G401 (cell line): ENCODE measurements at regions not wholly inside any gene's neighbourhood (a gene's known extent, or its start where the extent isn't known, plus 50 kb on each side); places are given as distances from the start of the nearest gene placed in this dataset.
"Not testable (repeated sequence)": the region's sequence is repeated elsewhere in the genome, so short reads cannot be mapped to it uniquely, and the experiment has no call there.

ENCODE experiments used
- DNase-seq: peaks from one replicate; pipeline ENCODE4 v3.0.0-alpha.2; 2015; ENCODE audit warnings: low spot score
- in situ Hi-C: cut with HindIII; loops from 2 replicates; pipeline ENCODE4 v1.10.0; 2016; ENCODE audit warnings: low sequenced_read_pairs, mixed read lengths

DNA sequence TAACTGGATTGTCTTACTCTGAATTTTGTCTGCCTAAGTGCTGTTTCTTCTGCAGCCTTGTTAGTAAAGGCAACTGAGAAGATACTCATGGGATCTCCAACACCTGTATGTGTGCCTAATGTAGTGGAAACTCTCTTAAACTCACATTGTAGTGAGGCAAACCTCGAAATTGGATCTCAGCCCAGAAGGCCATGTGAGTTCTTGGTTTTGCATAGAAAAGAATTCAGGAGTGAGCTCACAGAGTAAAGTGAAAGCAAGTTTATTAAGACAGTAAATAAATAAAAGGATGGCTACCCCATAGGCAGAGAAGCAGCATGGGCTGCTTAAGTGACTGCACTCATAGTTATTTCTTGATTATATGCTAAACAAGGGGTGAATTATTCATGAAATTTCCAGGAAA, 1344.7 kb downstream of the NCAM2 start:
- no peak for DNase-seq
- in situ Hi-C loops, result no loop called here

- no peak for DNase-seq
- in situ Hi-C loops, result no loop called here
Measured at GRCh38 chr21:22343303-22343702, 1345.1 kb downstream of the NCAM2 start.

- DNase-seq, result no peak
- in situ Hi-C loops, result no loop called here
Measured at GRCh38 chr21:22343721-22344120, 1345.5 kb downstream of the NCAM2 start.

DNA sequence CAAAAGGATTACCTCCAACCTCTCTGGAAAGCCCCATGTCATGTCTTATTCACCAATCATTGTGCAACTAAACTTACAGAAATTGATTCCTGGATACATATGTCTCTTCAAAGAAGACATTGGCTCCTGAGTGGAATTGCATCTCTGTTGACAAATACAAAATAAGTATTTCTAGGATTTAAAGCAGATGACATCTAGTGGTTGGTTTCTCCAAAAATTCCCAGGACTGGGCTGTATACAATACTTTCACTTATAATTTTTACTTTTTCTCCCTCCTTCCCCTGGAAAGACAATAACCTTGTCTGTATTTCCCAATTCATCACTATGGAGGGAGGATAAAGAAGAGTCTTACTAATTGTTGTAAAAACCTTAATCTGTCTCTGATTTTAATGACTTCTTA, 1347.4 kb downstream of the NCAM2 start:
- in situ Hi-C loops, result no loop called here
- DNase-seq, result no peak

DNA sequence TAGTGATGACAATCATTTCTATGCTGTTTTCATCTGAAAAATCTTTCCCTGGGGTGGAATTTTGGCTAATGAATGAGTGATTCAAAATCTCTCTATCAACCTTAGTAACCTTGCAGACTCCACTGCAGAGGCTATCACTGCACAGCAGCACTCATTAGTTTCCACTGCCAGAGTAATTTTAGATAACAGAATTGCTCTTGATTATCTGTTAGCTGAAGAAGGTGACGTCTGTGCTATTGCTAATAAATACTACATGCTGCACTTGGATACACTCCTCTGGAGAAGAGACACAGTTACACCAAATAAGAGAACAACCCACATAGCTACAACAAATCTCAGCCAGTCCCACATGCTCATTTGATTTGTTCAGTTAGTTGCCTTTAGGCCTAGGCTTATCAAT, 1348.4 kb downstream of the NCAM2 start:
- DNase-seq, result no peak
- in situ Hi-C loops, result no loop called here

- DNase-seq, result no peak
- in situ Hi-C loops, result no loop called here
Measured at GRCh38 chr21:22351076-22351475, 1352.9 kb downstream of the NCAM2 start.

- in situ Hi-C loops, result no loop called here
Measured at GRCh38 chr21:22352088-22352487, 1353.9 kb downstream of the NCAM2 start.

DNA sequence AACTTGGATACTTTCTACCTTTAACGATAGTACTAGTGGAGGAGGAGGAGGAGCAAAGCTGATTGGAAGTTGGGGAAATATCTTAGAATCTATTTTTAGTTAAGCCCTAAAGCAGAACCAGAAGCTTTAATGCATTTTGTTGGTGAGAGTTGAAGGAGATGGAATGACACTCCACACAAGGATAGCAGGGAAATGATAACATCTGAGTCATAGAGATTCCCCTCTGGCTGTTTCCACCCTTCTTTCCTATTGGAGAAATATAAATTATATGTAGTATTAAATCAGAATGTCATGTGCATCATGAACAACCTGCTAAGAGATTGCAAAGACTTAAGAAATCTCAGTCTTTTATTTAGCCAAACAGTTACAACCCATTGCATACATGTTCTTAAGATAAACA, 1357.7 kb downstream of the NCAM2 start:
- DNase-seq, result no peak
- in situ Hi-C loops, result no loop called here

More at GRCh38 chr21:22352088-22352487, 1353.9 kb downstream of the NCAM2 start:
- DNase-seq, result no peak

GRCh38 chr21:22356663-22357062, 1358.5 kb downstream of the NCAM2 start:
- no peak for DNase-seq
- in situ Hi-C loops, result no loop called here

DNA sequence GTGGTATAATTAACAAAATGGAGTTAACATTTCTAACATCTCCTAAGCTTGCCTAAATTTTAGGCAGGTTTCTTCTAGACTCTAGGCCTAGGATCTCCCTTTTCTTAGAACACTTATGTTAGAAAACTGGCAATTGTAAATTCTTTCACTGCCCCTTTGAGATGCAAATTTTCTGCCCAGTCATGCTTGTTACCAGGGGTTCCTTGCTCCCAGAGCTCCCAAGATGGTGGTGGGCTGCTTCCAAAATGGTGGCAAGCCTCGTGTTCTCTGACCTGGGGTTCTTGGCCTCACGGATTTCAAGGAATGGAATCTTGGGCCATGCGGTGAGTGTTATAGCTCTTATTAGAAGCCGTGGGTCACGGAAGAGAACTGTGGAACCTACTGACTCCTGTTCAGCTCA, 1361.4 kb downstream of the NCAM2 start:
- DNase-seq, in situ Hi-C loops: not testable (repeated sequence)

DNA sequence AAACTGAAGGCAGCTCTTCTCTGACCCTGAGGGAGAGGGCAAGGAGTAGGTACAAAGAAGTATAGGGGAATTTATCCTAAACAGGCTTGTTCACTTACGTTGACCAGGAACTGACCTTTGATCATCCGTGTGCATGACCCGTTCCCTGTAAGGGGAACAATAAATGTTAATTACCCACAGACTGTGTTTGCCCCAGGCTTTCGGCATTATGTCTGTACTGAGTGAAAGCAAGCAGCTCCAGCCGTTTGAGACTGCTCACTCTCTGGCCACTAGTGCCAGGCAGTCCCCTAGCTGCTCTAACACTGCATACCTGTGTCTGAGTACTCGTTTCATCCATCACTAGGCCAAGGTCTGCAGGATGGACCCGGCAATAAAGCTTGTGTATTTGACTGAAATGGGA, 1365.3 kb downstream of the NCAM2 start:
- no peak for DNase-seq
- in situ Hi-C loops, result no loop called here

DNA sequence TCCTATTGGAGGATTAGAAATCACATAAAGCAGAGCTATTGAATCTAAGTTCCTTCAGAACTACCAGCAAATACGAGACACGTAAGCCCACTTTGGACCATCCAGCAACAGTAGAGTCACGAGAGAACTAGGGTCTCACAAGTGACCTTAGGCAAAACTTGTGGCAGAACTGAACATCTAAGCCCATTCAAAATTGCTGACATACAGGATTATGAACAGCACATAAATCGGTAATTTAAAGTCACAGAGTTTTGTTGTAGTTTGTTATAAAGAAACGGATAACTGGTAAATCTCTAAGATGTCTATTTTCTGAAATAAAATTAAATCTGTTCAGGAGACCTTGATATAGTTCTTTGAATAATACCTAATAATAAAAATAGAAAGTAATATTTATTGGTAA, 1366.0 kb downstream of the NCAM2 start:
- DNase-seq, result no peak
- in situ Hi-C loops, result no loop called here

DNA sequence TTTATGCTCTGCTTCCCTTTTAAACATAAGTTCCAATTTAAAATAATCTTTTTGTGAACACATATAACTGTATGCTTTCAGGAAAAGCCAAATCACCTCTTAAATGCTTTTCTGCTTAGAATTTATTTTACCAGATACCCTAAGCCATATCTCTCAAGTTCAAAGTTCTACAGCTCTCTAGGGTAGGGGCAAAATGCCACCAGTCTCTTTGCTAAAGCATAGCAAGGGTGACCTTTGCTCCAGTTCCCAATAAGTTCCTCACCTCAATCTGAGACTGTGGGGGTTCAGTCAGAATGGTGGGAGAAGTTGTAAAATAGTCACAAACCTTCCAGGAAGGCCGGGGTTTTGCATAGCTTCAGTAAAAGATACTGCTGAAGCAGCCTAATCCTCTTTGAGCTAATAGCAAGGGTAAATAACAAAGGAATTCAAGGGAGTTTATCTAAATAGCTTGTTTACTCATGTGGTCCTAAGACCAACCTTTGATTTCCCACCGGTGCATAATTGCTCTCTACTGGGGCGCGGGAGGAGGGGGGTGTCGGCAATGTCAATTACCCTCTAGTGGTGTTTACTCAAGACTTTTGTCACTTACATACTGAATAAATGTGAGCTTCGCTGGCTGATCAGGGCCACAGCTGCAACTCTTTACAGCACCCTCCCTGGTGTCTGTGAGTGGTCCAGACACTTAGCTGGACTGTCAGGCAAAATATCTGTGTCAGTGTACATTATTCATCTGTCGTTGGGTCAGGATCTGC, 1376.2 kb downstream of the NCAM2 start:
- no peak for DNase-seq
- in situ Hi-C loops, result no loop called here

GRCh38 chr21:22377795-22378194, 1379.6 kb downstream of the NCAM2 start:
- in situ Hi-C loops, DNase-seq: not testable (repeated sequence)

GRCh38 chr21:22393324-22393723, 1395.1 kb downstream of the NCAM2 start:
- in situ Hi-C loops, result no loop called here
- DNase-seq, result no peak

- in situ Hi-C loops, result no loop called here
- no peak for DNase-seq
Measured at GRCh38 chr21:22395965-22396364, 1397.8 kb downstream of the NCAM2 start.

DNA sequence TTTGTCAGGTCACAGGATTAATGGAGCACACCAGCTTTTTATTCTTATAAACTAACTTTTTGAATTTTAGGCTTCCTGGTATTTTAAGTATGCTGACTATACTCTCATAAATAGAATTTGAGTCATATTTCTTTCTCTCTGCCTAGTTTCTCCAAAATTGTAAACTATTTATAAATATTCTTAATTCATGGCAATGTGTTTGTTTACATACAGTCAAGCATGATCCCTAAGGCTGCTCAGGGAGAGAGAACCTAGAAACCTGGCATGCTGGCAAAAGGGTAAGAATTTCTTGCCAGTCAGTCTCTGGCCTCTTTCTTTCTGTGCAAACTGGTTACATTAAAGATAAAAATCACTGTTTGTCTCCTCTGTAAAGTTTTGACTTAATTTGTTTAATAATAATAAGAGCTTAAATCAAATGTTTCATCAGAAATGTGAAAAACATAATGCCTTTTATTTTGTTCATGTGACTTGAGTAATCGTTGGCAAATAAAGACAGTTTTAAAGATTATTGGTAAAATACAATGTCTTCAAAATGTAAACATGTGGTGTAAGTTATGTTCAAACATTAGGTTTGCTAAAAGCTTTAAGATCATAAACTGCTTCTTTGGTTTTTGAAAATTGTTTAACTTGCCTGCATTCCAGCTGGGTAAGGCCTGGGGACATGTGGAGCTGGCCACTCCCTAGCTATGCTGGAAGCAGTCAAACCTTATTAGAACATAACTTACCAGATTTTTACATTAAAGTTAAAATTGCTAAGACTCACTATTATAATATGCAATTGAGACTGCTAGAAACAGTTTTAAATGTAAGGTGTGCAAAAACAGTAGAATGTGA, 1401.7 kb downstream of the NCAM2 start:
- in situ Hi-C loops, result no loop called here
- no peak for DNase-seq

DNA sequence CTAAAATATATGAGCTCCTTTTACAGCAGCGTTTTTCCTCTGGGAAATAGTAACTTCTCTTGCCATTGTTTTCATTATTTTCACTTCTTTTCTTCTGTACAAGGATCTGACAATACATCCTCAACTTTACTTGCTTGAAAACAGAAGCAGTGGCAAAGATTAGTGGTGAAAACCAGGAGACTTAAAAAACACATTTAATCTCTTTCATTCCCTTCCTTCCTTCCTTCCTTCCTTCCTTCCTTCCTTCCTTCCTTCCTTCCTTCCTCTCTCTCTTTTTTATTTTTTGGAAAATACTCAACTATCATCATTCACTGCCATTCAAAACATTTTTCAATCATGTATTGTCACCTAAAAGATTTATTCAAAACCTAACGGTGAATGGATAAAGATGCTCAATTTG, 1411.4 kb downstream of the NCAM2 start:
- no peak for DNase-seq
- in situ Hi-C loops, result no loop called here

DNA sequence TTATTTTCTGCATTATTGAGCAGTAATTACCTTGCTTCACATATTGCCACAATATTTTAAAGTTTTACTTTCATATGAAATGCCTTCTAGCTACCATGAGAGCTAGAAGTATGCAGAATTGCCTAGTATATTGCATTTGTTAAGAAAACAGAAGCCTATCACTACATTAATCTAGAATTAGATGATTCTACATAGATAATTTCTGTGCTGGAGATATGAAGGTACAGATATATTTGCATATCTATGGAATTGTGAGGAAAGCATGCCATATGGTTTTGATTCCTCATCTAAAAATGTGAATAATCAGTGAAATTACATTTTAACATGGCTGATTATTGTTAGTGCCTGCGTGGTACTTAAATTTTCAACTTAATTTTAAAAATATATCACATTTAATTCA, 1418.3 kb downstream of the NCAM2 start:
- in situ Hi-C loops, result no loop called here
- no peak for DNase-seq

DNA sequence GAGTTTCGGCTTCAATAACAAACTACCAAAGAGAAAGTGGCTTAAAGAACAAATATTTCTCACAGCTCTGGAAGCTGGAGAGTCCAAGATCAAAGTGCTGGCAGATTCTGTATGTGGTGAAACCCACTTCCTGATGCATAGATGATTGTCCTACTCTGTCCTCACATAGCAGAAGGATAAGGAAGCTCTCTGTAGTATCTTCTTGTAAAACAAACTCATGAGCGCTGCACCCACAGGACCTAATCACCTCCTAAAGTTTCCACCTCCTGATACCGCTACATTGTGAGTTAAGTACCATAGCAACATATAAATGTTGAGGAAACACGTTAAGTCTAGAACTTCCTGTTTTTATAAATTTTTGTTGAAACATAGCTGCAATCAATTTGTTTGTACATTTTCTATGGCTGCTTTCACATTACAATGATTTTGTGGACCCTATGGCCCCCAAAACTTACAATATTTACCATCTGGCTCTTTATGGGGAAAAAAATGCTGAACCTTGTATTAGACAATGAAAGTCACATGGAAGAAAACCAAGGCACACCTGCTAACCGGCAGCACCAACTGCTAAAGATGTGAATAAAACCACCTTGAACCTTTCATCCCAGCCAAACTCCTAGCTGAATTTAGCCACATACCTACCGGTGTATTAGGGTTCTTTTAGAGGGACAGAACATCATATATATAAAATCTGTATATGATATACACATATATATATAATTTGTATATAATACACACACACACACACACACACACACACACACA, 1423.4 kb downstream of the NCAM2 start:
- DNase-seq, result no peak
- in situ Hi-C loops, result no loop called here
